PFSK-1 (cell line): ENCODE measurements at regions not wholly inside any gene's neighbourhood (a gene's known extent, or its start where the extent isn't known, plus 50 kb on each side); places are given as distances from the start of the nearest gene placed in this dataset.

ENCODE experiments used
- FOXP2 ChIP-seq: optimal IDR thresholded peaks from 2 replicates; pipeline ENCODE3; 2011; ENCODE audit warnings: borderline replicate concordance, control low read depth, inconsistent platforms; ENCODE audit not compliant: insufficient read depth; ENCODE audit errors: extremely low read length, extremely low read depth
- POLR2AphosphoS5 ChIP-seq: IDR thresholded peaks from 2 replicates; pipeline ENCODE4 v1.6.1; 2012; ENCODE audit warnings: low read depth, mild to moderate bottlenecking, control low read depth, low read length, moderate library complexity
- SIN3A ChIP-seq: IDR thresholded peaks from 2 replicates; pipeline ENCODE4 v1.6.1; 2012; ENCODE audit warnings: mild to moderate bottlenecking, low read length, moderate library complexity, borderline replicate concordance; ENCODE audit not compliant: insufficient read depth
- TAF1 ChIP-seq: IDR thresholded peaks from 2 replicates; pipeline ENCODE4 v1.6.1; 2012; ENCODE audit warnings: low read length, control low read depth, borderline replicate concordance; ENCODE audit not compliant: insufficient read depth
- TF ChIP-seq, protein P1 (sequence below), 2 experiments: IDR thresholded peaks; 2 replicates each; pipeline versions ENCODE4 v1.6.1 to v1.8.0; 2011 to 2012; ENCODE audit warnings: low read depth in 2 of 2, low read length in 2 of 2, control low read depth in 1 of 2, inconsistent platforms in 1 of 2, mild to moderate bottlenecking in 1 of 2, moderate library complexity in 1 of 2; ENCODE audit not compliant: insufficient read depth in 1 of 2

DNA sequence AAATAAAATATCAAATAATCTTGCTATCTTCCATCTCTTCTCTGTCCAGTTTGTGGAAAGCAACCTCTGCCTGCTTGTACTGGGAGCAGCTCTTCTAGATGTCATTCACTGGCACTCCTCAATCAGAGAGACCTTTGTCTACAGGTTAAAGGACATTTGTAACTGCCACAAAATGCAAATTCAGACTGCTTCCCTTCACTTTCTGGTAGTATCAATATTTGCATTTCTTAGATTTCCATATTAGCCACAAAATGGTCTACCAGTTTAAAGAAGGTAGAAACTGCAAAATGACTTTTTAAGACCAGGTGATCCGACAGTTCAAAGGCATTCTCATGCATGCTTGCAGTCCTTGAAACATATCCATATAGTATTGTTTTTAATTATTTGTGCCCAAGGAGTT lies 51.7 kb upstream of the RCN1 start:
- no peak for TF ChIP-seq POLR2AphosphoS5
- TF ChIP-seq, protein P1, sequence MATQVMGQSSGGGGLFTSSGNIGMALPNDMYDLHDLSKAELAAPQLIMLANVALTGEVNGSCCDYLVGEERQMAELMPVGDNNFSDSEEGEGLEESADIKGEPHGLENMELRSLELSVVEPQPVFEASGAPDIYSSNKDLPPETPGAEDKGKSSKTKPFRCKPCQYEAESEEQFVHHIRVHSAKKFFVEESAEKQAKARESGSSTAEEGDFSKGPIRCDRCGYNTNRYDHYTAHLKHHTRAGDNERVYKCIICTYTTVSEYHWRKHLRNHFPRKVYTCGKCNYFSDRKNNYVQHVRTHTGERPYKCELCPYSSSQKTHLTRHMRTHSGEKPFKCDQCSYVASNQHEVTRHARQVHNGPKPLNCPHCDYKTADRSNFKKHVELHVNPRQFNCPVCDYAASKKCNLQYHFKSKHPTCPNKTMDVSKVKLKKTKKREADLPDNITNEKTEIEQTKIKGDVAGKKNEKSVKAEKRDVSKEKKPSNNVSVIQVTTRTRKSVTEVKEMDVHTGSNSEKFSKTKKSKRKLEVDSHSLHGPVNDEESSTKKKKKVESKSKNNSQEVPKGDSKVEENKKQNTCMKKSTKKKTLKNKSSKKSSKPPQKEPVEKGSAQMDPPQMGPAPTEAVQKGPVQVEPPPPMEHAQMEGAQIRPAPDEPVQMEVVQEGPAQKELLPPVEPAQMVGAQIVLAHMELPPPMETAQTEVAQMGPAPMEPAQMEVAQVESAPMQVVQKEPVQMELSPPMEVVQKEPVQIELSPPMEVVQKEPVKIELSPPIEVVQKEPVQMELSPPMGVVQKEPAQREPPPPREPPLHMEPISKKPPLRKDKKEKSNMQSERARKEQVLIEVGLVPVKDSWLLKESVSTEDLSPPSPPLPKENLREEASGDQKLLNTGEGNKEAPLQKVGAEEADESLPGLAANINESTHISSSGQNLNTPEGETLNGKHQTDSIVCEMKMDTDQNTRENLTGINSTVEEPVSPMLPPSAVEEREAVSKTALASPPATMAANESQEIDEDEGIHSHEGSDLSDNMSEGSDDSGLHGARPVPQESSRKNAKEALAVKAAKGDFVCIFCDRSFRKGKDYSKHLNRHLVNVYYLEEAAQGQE (IDR thresholded peaks at IDR 0.05; ENCODE audit: insufficient read depth in 1 of 2, low read depth in 2 of 2, low read length in 2 of 2) = no peak
- no peak for TF ChIP-seq FOXP2
- no peak for TF ChIP-seq TAF1
- TF ChIP-seq SIN3A = no peak

DNA sequence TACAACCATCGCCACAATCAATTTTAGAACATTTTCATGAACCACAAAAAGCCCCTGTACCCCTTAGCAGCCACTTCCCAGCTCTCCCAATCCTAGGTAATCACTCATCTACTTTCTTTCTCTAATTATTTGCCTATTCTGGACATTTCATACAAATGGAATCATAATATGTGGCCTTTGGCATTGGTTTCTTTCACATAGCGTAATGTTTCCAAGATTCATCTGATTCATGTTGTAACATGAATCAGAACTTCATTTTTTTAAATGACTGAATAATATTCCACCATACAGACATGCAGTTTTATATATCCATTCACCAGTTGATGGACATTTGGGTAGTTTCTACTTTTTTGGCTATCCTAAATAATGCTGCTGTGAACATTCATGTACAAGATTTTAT lies 56.2 kb upstream of the RCN1 start:
- TF ChIP-seq SIN3A (no peak), TAF1 (no peak), FOXP2 (no peak), POLR2AphosphoS5 (no peak)
- TF ChIP-seq, protein P1 (IDR thresholded peaks at IDR 0.05; ENCODE audit: insufficient read depth in 1 of 2, low read depth in 2 of 2, low read length in 2 of 2) = no peak

DNA sequence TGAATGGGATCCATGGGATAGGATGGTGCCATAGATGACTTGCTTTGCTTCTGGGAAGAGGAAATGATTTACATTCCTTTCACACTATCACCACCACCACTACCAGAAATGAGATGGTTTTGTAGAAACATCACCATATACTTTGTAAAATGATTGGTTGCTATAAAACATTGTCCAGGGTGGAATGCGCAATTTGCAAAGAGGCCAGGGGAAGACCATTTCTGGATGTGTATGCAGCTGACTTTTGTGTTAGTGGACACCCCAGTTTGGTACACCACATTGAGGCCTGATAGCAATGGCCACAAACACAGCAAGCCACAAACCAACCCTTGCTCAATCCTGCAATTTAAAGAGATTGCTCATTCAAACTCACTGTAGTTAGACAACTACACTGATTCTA lies 56.7 kb upstream of the RCN1 start:
- TF ChIP-seq SIN3A (no peak), POLR2AphosphoS5 (no peak), FOXP2 (no peak), TAF1 (no peak)
- TF ChIP-seq, protein P1 (IDR thresholded peaks at IDR 0.05; ENCODE audit: insufficient read depth in 1 of 2, low read depth in 2 of 2, low read length in 2 of 2) = no peak

DNA sequence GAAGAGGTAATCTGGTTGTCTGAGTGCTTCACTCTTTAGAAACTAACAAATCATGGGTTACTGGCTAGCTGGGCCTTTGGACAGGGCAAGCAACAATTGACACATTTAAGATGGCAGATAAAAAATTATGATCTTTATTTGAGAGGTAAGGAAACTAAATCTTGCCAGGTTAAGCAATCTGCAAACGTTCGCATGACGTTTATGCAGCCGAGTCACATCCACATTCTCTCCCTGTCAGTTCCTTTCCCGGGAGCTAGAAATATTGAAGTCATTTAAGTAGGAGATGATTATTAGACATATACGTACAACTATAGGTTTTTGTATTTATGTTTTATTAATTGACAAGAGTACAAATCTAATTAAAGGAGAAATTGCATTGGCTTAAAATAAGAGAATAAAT lies 57.4 kb upstream of the RCN1 start:
- TF ChIP-seq TAF1 (no peak), SIN3A (no peak), POLR2AphosphoS5 (no peak), FOXP2 (no peak)
- TF ChIP-seq, protein P1 (IDR thresholded peaks at IDR 0.05; ENCODE audit: insufficient read depth in 1 of 2, low read depth in 2 of 2, low read length in 2 of 2) = no peak

DNA sequence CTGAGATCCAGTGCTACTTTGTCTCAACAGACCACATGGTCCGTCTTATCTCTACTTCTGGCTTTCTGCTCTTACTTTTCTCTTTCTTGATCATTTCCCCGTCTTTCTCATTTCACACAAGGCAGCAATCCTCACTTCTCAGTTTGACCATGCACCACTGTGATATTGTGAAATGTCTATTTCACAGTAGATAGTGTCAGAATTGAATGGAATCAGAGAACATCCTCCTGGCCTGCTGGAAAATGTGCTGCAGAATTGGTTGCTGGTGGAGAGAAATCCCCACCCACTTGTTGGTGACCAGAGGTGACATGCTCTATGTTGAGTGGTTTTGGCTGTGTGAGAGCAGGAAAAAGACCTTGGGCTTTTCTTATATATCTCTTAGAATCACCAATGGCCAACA lies 57.8 kb upstream of the RCN1 start:
- TF ChIP-seq TAF1 (no peak), FOXP2 (no peak), SIN3A (no peak), POLR2AphosphoS5 (no peak)
- TF ChIP-seq, protein P1 (IDR thresholded peaks at IDR 0.05; ENCODE audit: insufficient read depth in 1 of 2, low read depth in 2 of 2, low read length in 2 of 2) = no peak
